Tibial nerve (tissue), 4 donors: ENCODE measurements at regions not wholly inside any gene's neighbourhood (a gene's known extent, or its start where the extent isn't known, plus 50 kb on each side); places are given as distances from the start of the nearest gene placed in this dataset.

Experiments used
- DNase-seq, 2 donors: peaks; one replicate each; pipeline ENCODE4 v3.0.0-alpha.2; 2019; ENCODE audit warnings: low spot score in 2 of 2
- H3K27ac ChIP-seq, 4 donors: fragments of 200-600 bp; sonication (generic) in 3 of 4; one replicate each; pipeline ENCODE4 v1.5.1; 2017 to 2019; ENCODE audit warnings: mild to moderate bottlenecking in 1 of 4
- H3K27me3 ChIP-seq, 2 donors: fragments of 200-600 bp; sonication (generic) in 1 of 2; one replicate each; pipeline versions ENCODE4 v1.5.1 to v1.6.0; 2017 to 2019
- H3K36me3 ChIP-seq, 3 donors: fragments of 200-600 bp; sonication (generic); one replicate each; pipeline ENCODE4 v1.5.1; 2018 to 2019
- H3K4me1 ChIP-seq, 4 donors: fragments of 200-600 bp; sonication (generic) in 3 of 4; one replicate each; pipeline ENCODE4 v1.5.1; 2017 to 2019
- H3K4me3 ChIP-seq, 4 donors: fragments of 200-600 bp; sonication (generic) in 3 of 4; one replicate each; pipeline ENCODE4 v1.5.1; 2017 to 2019; ENCODE audit warnings: mild to moderate bottlenecking in 1 of 4, moderate library complexity in 1 of 4
- H3K9me3 ChIP-seq, 4 donors: fragments of 200-600 bp; sonication (generic) in 3 of 4; one replicate each; pipeline ENCODE4 v1.5.1; 2017 to 2019
- CTCF ChIP-seq, 5 experiments: fragments of 200-600 bp in 3 of 5; fragments of 450-650 bp in 2 of 5; sonication (generic) in 3 of 5; IDR thresholded peaks; one replicate each; pipeline ENCODE4 v1.5.1; 2016 to 2019; ENCODE audit warnings: antibody characterized with exemption in 5 of 5, mild to moderate bottlenecking in 3 of 5, moderate library complexity in 2 of 5
- EP300 ChIP-seq, 2 donors: sonication (generic); formaldehyde crosslinking; IDR thresholded peaks; one replicate each; pipeline ENCODE4 v1.6.1; 2017; ENCODE audit warnings: antibody characterized with exemption in 2 of 2, mild to moderate bottlenecking in 1 of 2
- POLR2A ChIP-seq, 2 donors: fragments of 450-650 bp; IDR thresholded peaks; one replicate each; pipeline ENCODE4 v1.6.1; 2017; ENCODE audit warnings: antibody characterized with exemption in 2 of 2, mild to moderate bottlenecking in 2 of 2, moderate library complexity in 2 of 2
- WGBS, 2 donors: methylation state at CpG; one replicate each; pipeline ENCODE4 v1.1.5; 2018; 5-methylcytosine and 5-hydroxymethylcytosine counted together

GRCh38 chr15:25565470-25566264, 126.8 kb upstream of the UBE3A start:
- Histone ChIP-seq H3K36me3 (no peaks in the 10 kb centered on the region), H3K9me3 (peaks cover 0 to 35% (median 0%) of the 10 kb centered on the region in 4 donors), H3K27ac (no peak overlapping the region), H3K4me1 (no peaks in the 10 kb centered on the region), H3K4me3 (no peak overlapping the region), H3K27me3 (no peaks in the 10 kb centered on the region)
- TF ChIP-seq EP300 (IDR thresholded peaks at IDR 0.05) (no peak), CTCF (IDR thresholded peaks at IDR 0.05) (no peak), POLR2A (IDR thresholded peaks at IDR 0.05) (no peak)
- DNase-seq, result no peak
- 81 to 86% methylated on average over 13 to 14 of the region's 14 CpGs for WGBS, 2 donors

DNA sequence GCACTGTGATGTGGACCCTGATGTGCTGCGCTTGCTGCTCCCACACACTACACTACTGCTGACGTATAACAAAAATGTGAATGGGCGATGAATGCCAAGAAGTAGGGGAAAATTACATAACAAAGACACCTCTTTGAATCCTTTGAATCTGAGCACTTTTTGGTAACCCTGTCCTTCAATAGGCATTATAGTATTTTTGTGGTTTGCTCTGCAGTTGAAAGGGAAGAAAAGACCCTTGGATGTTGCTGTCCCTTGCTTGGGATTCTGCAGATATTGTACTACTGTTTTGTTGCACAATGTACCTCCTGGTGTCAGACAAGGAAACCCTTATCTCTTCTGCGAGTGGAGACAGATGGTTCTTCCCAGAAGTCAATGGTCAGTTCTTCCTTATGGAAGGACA, 124.8 kb upstream of the UBE3A start:
- Histone ChIP-seq H3K4me1 (no peaks in the 10 kb centered on the region), H3K4me3 (no peak overlapping the region), H3K36me3 (no peaks in the 10 kb centered on the region), H3K9me3 (peaks cover 0 to 35% (median 0%) of the 10 kb centered on the region in 4 donors), H3K27me3 (no peaks in the 10 kb centered on the region), H3K27ac (no peak overlapping the region)
- TF ChIP-seq POLR2A (IDR thresholded peaks at IDR 0.05) (no peak), CTCF (IDR thresholded peaks at IDR 0.05) (no peak), EP300 (IDR thresholded peaks at IDR 0.05) (no peak)
- WGBS, 2 donors, result 68 to 79% methylated on average over 4 of the region's 4 CpGs
- no peak for DNase-seq

DNA sequence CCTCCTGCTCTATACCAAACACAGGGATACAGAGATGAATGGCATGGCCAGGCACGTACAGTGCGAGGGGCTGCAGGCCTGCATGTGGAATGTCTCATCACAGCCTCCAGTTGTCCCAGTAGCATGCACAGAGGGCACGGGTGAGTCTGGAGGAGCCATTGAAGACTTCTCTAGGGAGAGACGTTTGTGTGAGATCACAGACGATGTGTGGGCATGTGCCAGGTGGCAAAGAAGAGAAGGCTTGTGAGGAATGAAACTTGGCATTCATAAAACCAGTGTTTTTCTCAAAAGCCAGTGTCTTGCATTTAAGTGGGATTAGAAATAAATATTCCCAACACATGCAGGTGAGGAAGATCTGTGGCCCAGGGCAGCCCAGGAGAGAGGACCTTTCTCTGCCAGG, 119.1 kb upstream of the UBE3A start:
- DNase-seq, result no peak
- Histone ChIP-seq H3K27me3 (no peaks in the 10 kb centered on the region), H3K36me3 (peaks cover 0 to 4% (median 0%) of the 10 kb centered on the region in 3 donors), H3K9me3 (peaks cover 0 to 5% (median 0%) of the 10 kb centered on the region in 4 donors), H3K27ac (no peak overlapping the region), H3K4me3 (no peak overlapping the region), H3K4me1 (no peaks in the 10 kb centered on the region)
- TF ChIP-seq POLR2A (IDR thresholded peaks at IDR 0.05) (no peak), EP300 (IDR thresholded peaks at IDR 0.05) (no peak), CTCF (IDR thresholded peaks at IDR 0.05) (no peak)
- 86% methylated on average over 5 of the region's 5 CpGs for WGBS, 2 donors

GRCh38 chr15:25556136-25556535, 117.3 kb upstream of the UBE3A start:
- Histone ChIP-seq H3K4me1 (no peaks in the 10 kb centered on the region), H3K4me3 (no peak overlapping the region), H3K27ac (no peak overlapping the region), H3K27me3 (no peaks in the 10 kb centered on the region), H3K36me3 (peaks cover 0 to 4% (median 0%) of the 10 kb centered on the region in 3 donors), H3K9me3 (no peaks in the 10 kb centered on the region)
- no peak for DNase-seq
- no peak for TF ChIP-seq EP300 (IDR thresholded peaks at IDR 0.05)
- no peak for TF ChIP-seq CTCF (IDR thresholded peaks at IDR 0.05)
- TF ChIP-seq POLR2A (IDR thresholded peaks at IDR 0.05), result no peak

GRCh38 chr15:25554640-25555039, 115.8 kb upstream of the UBE3A start:
- peaks cover 0 to 4% (median 0%) of the 10 kb centered on the region in 3 donors for H3K36me3 ChIP-seq
- no peaks in the 10 kb centered on the region for H3K27me3 ChIP-seq
- H3K4me3 ChIP-seq, result no peak overlapping the region
- H3K27ac ChIP-seq, result no peak overlapping the region
- H3K9me3 ChIP-seq, result no peaks in the 10 kb centered on the region
- TF ChIP-seq POLR2A (IDR thresholded peaks at IDR 0.05), result no peak
- TF ChIP-seq EP300 (IDR thresholded peaks at IDR 0.05), result no peak
- TF ChIP-seq CTCF (IDR thresholded peaks at IDR 0.05), result no peak
- DNase-seq, result no peak
- no peaks in the 10 kb centered on the region for H3K4me1 ChIP-seq
- 79 to 83% methylated on average over 10 of the region's 10 CpGs for WGBS, 2 donors
